Sigmoid colon (tissue), 3 donors: ENCODE measurements at regions not wholly inside any gene's neighbourhood (a gene's known extent, or its start where the extent isn't known, plus 50 kb on each side); places are given as distances from the start of the nearest gene placed in this dataset.

Experiments used
- POLR2A ChIP-seq, 2 donors: fragments of 450-650 bp; IDR thresholded peaks; one replicate each; pipeline ENCODE4 v1.6.1; 2016; ENCODE audit warnings: antibody characterized with exemption in 2 of 2, mild to moderate bottlenecking in 2 of 2, moderate library complexity in 2 of 2
- TF ChIP-seq, protein P1 (sequence below), 4 experiments: fragments of 450-650 bp in 3 of 4; fragments of 200-600 bp in 1 of 4; IDR thresholded peaks; one replicate each; pipeline ENCODE4 v1.5.1; 2016 to 2019; ENCODE audit warnings: antibody characterized with exemption in 4 of 4, mild to moderate bottlenecking in 3 of 4, moderate library complexity in 2 of 4

DNA sequence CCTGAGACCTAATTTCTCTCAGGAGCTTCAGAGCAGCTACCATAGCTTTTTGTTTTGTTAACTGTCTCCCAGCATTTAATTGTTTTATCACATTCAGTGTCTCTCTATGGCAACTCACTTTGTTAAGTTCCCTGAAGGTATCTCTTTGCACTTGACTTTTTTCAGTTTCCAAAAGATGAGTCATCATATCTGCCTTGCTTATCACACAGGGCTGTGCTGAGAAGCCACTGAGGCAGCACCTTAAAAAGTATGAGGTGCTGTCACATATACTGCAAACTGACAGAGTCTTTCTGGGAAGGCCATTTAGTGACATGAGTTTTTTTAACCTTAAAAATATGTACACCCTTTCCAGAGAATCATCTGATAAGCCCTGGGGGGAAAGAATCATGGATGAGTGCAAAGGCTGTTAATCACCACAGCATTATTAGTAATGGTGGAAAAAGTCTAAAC lies 56.8 kb downstream of the PPP1R3C start:
- TF ChIP-seq, protein P1, sequence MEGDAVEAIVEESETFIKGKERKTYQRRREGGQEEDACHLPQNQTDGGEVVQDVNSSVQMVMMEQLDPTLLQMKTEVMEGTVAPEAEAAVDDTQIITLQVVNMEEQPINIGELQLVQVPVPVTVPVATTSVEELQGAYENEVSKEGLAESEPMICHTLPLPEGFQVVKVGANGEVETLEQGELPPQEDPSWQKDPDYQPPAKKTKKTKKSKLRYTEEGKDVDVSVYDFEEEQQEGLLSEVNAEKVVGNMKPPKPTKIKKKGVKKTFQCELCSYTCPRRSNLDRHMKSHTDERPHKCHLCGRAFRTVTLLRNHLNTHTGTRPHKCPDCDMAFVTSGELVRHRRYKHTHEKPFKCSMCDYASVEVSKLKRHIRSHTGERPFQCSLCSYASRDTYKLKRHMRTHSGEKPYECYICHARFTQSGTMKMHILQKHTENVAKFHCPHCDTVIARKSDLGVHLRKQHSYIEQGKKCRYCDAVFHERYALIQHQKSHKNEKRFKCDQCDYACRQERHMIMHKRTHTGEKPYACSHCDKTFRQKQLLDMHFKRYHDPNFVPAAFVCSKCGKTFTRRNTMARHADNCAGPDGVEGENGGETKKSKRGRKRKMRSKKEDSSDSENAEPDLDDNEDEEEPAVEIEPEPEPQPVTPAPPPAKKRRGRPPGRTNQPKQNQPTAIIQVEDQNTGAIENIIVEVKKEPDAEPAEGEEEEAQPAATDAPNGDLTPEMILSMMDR (IDR thresholded peaks at IDR 0.05) = no peak
- TF ChIP-seq POLR2A (IDR thresholded peaks at IDR 0.05) = no peak
